Common myeloid progenitor, CD34-positive (primary cell): ENCODE measurements at regions not wholly inside any gene's neighbourhood (a gene's known extent, or its start where the extent isn't known, plus 50 kb on each side); places are given as distances from the start of the nearest gene placed in this dataset.

Experiments
- CTCF ChIA-PET: fragments of 350-600 bp; sonication (Branson Sonifier 250); formaldehyde crosslinking; loops from one replicate; lab custom pipeline; 2021; ENCODE audit warnings: antibody characterized with exemption; lab: Charles Lee
- POLR2A ChIA-PET: fragments of 350-600 bp; sonication (Branson Sonifier 250); formaldehyde crosslinking; loops from one replicate; lab custom pipeline; 2021; ENCODE audit warnings: antibody characterized with exemption; lab: Charles Lee
- DNase-seq, 3 donors: peaks; one replicate each; pipeline versions ENCODE4 v3.0.0 to v3.0.0-alpha.2; 2013
- H3K27ac ChIP-seq, 2 experiments: 1 replicate in 1 of 2; 2 replicates in 1 of 2; pipeline ENCODE4 v1.7.0; 2013; ENCODE audit warnings: inconsistent platforms in 2 of 2, low read length in 2 of 2, mild to moderate bottlenecking in 2 of 2, low read depth in 1 of 2, moderate library complexity in 1 of 2; ENCODE audit not compliant: severe bottlenecking in 2 of 2, insufficient read depth in 1 of 2, poor library complexity in 1 of 2
- H3K27me3 ChIP-seq, 5 experiments: replicated peaks in 2 of 5; 1 replicate in 3 of 5; 2 replicates in 2 of 5; pipeline versions ENCODE4 v1.6.1 to v1.7.0; 2013; ENCODE audit warnings: low read length in 4 of 5, mild to moderate bottlenecking in 2 of 5, moderate library complexity in 2 of 5, inconsistent platforms in 1 of 5; ENCODE audit not compliant: insufficient read depth in 5 of 5, control insufficient read depth in 4 of 5
- H3K36me3 ChIP-seq, 4 experiments: 1 replicate in 2 of 4; 2 replicates in 2 of 4; pipeline versions ENCODE4 v1.6.1 to v1.7.0; 2013; ENCODE audit warnings: low read length in 3 of 4, control low read depth in 1 of 4, mild to moderate bottlenecking in 1 of 4; ENCODE audit not compliant: control insufficient read depth in 4 of 4, insufficient read depth in 4 of 4
- H3K4me1 ChIP-seq, 4 experiments: 1 replicate in 3 of 4; 2 replicates in 1 of 4; pipeline versions ENCODE4 v1.6.1 to v1.7.1; 2013; ENCODE audit warnings: low read length in 3 of 4, mild to moderate bottlenecking in 3 of 4, control low read depth in 1 of 4, inconsistent platforms in 1 of 4, moderate library complexity in 1 of 4; ENCODE audit not compliant: control insufficient read depth in 4 of 4, insufficient read depth in 4 of 4; ENCODE audit errors: control extremely low read depth in 1 of 4
- H3K4me3 ChIP-seq, 7 experiments: 1 replicate in 4 of 7; 2 replicates in 3 of 7; pipeline versions ENCODE4 v1.5.1 to v1.7.0; 2013; ENCODE audit warnings: mild to moderate bottlenecking in 7 of 7, low read length in 6 of 7, moderate library complexity in 6 of 7, inconsistent platforms in 2 of 7, low read depth in 2 of 7, control low read depth in 1 of 7; ENCODE audit not compliant: insufficient read depth in 4 of 7, control insufficient read depth in 1 of 7; ENCODE audit errors: extremely low read depth in 1 of 7
- H3K9me3 ChIP-seq, 5 experiments: 1 replicate in 4 of 5; 2 replicates in 1 of 5; pipeline versions ENCODE4 v1.6.1 to v1.7.1; 2013; ENCODE audit warnings: low read length in 4 of 5, mild to moderate bottlenecking in 2 of 5, inconsistent platforms in 1 of 5, low read depth in 1 of 5, moderate library complexity in 1 of 5; ENCODE audit not compliant: control insufficient read depth in 4 of 5, insufficient read depth in 2 of 5; ENCODE audit errors: control extremely low read depth in 1 of 5
- WGBS: methylation state at CpG from one replicate; pipeline ENCODE4 v1.1.5; 2013; ENCODE audit not compliant: insufficient coverage; 5-methylcytosine and 5-hydroxymethylcytosine counted together

GRCh38 chr3:1477669-1478068 is 384.8 kb downstream of the CNTN6 start:
- ChIA-PET POLR2A (no interaction called here), CTCF (no interaction called here)
- Histone ChIP-seq H3K27ac (no peak overlapping the region), H3K4me3 (no peak overlapping the region), H3K27me3 (no peaks in the 10 kb centered on the region), H3K36me3 (no peaks in the 10 kb centered on the region), H3K4me1 (no peaks in the 10 kb centered on the region), H3K9me3 (no peaks in the 10 kb centered on the region)
- WGBS, result 94% methylated on average over 10 of the region's 13 CpGs
- no peak for DNase-seq

GRCh38 chr3:1495466-1495865 is 402.6 kb downstream of the CNTN6 start:
- Histone ChIP-seq H3K27me3 (no peaks in the 10 kb centered on the region), H3K27ac (no peak overlapping the region), H3K4me3 (no peak overlapping the region), H3K36me3 (no peaks in the 10 kb centered on the region), H3K9me3 (no peaks in the 10 kb centered on the region), H3K4me1 (no peaks in the 10 kb centered on the region)
- ChIA-PET POLR2A (no interaction called here), CTCF (no interaction called here)
- DNase-seq, result no peak

- H3K27ac ChIP-seq, result no peak overlapping the region
- H3K4me3 ChIP-seq, result no peak overlapping the region
- H3K9me3 ChIP-seq, result no peaks in the 10 kb centered on the region
- 100% methylated on average over 2 of the region's 4 CpGs for WGBS
- no peak for DNase-seq
- CTCF ChIA-PET, result no interaction called here
- no peaks in the 10 kb centered on the region for H3K36me3 ChIP-seq
- no peaks in the 10 kb centered on the region for H3K4me1 ChIP-seq
- POLR2A ChIA-PET, result no interaction called here
- H3K27me3 ChIP-seq, result no peaks in the 10 kb centered on the region
Observed at GRCh38 chr3:1499694-1500093, 406.9 kb downstream of the CNTN6 start.

- ChIA-PET POLR2A (no interaction called here), CTCF (no interaction called here)
- H3K4me1 ChIP-seq, result no peaks in the 10 kb centered on the region
- no peak overlapping the region for H3K27ac ChIP-seq
- no CpG with 5 or more reads among the region's 6 CpGs for WGBS
- no peaks in the 10 kb centered on the region for H3K36me3 ChIP-seq
- H3K4me3 ChIP-seq, result no peak overlapping the region
- H3K27me3 ChIP-seq, result no peaks in the 10 kb centered on the region
- DNase-seq, result no peak
- no peaks in the 10 kb centered on the region for H3K9me3 ChIP-seq
Observed at GRCh38 chr3:1501406-1502115, 408.7 kb downstream of the CNTN6 start.

GRCh38 chr3:1506090-1506489 is 413.3 kb downstream of the CNTN6 start:
- Histone ChIP-seq H3K36me3 (no peaks in the 10 kb centered on the region), H3K4me3 (no peak overlapping the region), H3K4me1 (no peaks in the 10 kb centered on the region), H3K27ac (no peak overlapping the region), H3K27me3 (no peaks in the 10 kb centered on the region), H3K9me3 (no peaks in the 10 kb centered on the region)
- DNase-seq, result no peak
- CTCF ChIA-PET, result no interaction called here
- 57% methylated on average over 1 of the region's 1 CpG for WGBS
- POLR2A ChIA-PET, result no interaction called here

- H3K4me3 ChIP-seq, result no peak overlapping the region
- H3K27ac ChIP-seq, result no peak overlapping the region
- no peaks in the 10 kb centered on the region for H3K9me3 ChIP-seq
- CTCF ChIA-PET, result no interaction called here
- H3K36me3 ChIP-seq, result no peaks in the 10 kb centered on the region
- 32% methylated on average over 2 of the region's 3 CpGs for WGBS
- DNase-seq, result no peak
- H3K27me3 ChIP-seq, result no peaks in the 10 kb centered on the region
- POLR2A ChIA-PET, result no interaction called here
- H3K4me1 ChIP-seq, result no peaks in the 10 kb centered on the region
Observed at GRCh38 chr3:1513662-1514061, 420.8 kb downstream of the CNTN6 start.

GRCh38 chr3:1515882-1516281 is 423.1 kb downstream of the CNTN6 start:
- Histone ChIP-seq H3K36me3 (no peaks in the 10 kb centered on the region), H3K9me3 (no peaks in the 10 kb centered on the region), H3K27me3 (no peaks in the 10 kb centered on the region), H3K4me3 (no peak overlapping the region), H3K27ac (no peak overlapping the region), H3K4me1 (no peaks in the 10 kb centered on the region)
- WGBS, result 100% methylated on average over 2 of the region's 4 CpGs
- ChIA-PET CTCF (interaction anchor here (1.0 kb wide), 1 partner anchor 15 kb away, joined by 3 read pairs; no protein-coding TSS in a partner anchor), POLR2A (no interaction called here)
- DNase-seq, result no peak
